GM19043 (cell line): ENCODE measurements at regions not wholly inside any gene's neighbourhood (a gene's known extent, or its start where the extent isn't known, plus 50 kb on each side); places are given as distances from the start of the nearest gene placed in this dataset.
"Not testable (repeated sequence)": the region's sequence is repeated elsewhere in the genome, so short reads cannot be mapped to it uniquely, and the experiment has no call there.

Experiments used
- ATAC-seq: cut with Tn5 transposase; IDR thresholded peaks from one replicate; pipeline ENCODE4 v1.9.1; 2021; ENCODE audit warnings: low read depth; ENCODE audit not compliant: unreplicated experiment

- ATAC-seq = no peak
Measured at GRCh38 chr11:90326647-90327046, 103.8 kb upstream of the CHORDC1 start.

GRCh38 chr11:90323289-90323688, 100.4 kb upstream of the CHORDC1 start:
- no peak for ATAC-seq

- ATAC-seq = no peak
Measured at GRCh38 chr11:90321018-90321417, 98.2 kb upstream of the CHORDC1 start.

GRCh38 chr11:90318651-90319050, 95.8 kb upstream of the CHORDC1 start:
- no peak for ATAC-seq

GRCh38 chr11:90310210-90310609, 87.4 kb upstream of the CHORDC1 start:
- ATAC-seq = no peak

- no peak for ATAC-seq
Measured at GRCh38 chr11:90309693-90310092, 86.8 kb upstream of the CHORDC1 start.

GRCh38 chr11:90294526-90294925, 71.7 kb upstream of the CHORDC1 start:
- no peak for ATAC-seq

GRCh38 chr11:90294091-90294490, 71.2 kb upstream of the CHORDC1 start:
- no peak for ATAC-seq

- no peak for ATAC-seq
Measured at GRCh38 chr11:90288212-90288821, 65.5 kb upstream of the CHORDC1 start.

GRCh38 chr11:90286640-90287039, 63.8 kb upstream of the CHORDC1 start:
- no peak for ATAC-seq

- no peak for ATAC-seq
Measured at GRCh38 chr11:90284171-90284570, 61.3 kb upstream of the CHORDC1 start.

GRCh38 chr11:90282551-90283071, 59.8 kb upstream of the CHORDC1 start:
- not testable (repeated sequence) for ATAC-seq

GRCh38 chr11:90274362-90274761, 51.5 kb upstream of the CHORDC1 start:
- ATAC-seq = no peak
